ENCODE measurements at regions not wholly inside any gene's neighbourhood (a gene's known extent, or its start where the extent isn't known, plus 50 kb on each side); places are given as distances from the start of the nearest gene placed in this dataset.

GRCh38 chr4:184879271-184879670 is 53.5 kb upstream of the ACSL1 start:
- no peak for DNase-seq

- no peak for DNase-seq
These were observed 56.5 kb upstream of the ACSL1 start for GRCh38 chr4:184882276-184882675.

- DNase-seq, result no peak
These were observed 57.3 kb upstream of the ACSL1 start for GRCh38 chr4:184883024-184883423.

GRCh38 chr4:184884883-184885282 is 59.1 kb upstream of the ACSL1 start:
- no peak for DNase-seq

- DNase-seq, result no peak
These were observed 59.8 kb upstream of the ACSL1 start for GRCh38 chr4:184885602-184886001.

GRCh38 chr4:184887333-184887732 is 61.6 kb upstream of the ACSL1 start:
- no peak for DNase-seq

- DNase-seq, result no peak
These were observed 62.2 kb upstream of the ACSL1 start for GRCh38 chr4:184887947-184888346.

- DNase-seq, result peak; percentile 7 to 36
These were observed 64.0 kb upstream of the ACSL1 start for GRCh38 chr4:184889666-184890335.

- no peak for DNase-seq
These were observed 64.7 kb upstream of the ACSL1 start for GRCh38 chr4:184890499-184890898.

- DNase-seq, result no peak
These were observed 66.1 kb upstream of the ACSL1 start for GRCh38 chr4:184891816-184892397.

GRCh38 chr4:184892999-184893398 is 67.2 kb upstream of the ACSL1 start:
- no peak for DNase-seq

GRCh38 chr4:184893801-184894571 is 68.2 kb upstream of the ACSL1 start:
- no peak for DNase-seq

GRCh38 chr4:184895012-184895695 is 69.4 kb upstream of the ACSL1 start:
- peak; percentile 6 to 24 for DNase-seq

- peak in 1 of 2 donors; percentile 74 for DNase-seq
These were observed 71.3 kb upstream of the ACSL1 start for GRCh38 chr4:184896868-184897715.

GRCh38 chr4:184897895-184898294 is 72.1 kb upstream of the ACSL1 start:
- no peak for DNase-seq

- DNase-seq, result no peak
These were observed 73.0 kb upstream of the ACSL1 start for GRCh38 chr4:184898793-184899192.

GRCh38 chr4:184899261-184900134 is 73.7 kb upstream of the ACSL1 start:
- DNase-seq, result peak in 1 of 2 donors; percentile 58

- no peak for DNase-seq
These were observed 74.4 kb upstream of the ACSL1 start for GRCh38 chr4:184900184-184900583.

GRCh38 chr4:184902550-184902949 is 76.8 kb upstream of the ACSL1 start:
- DNase-seq, result no peak

- DNase-seq, result no peak
These were observed 80.8 kb upstream of the ACSL1 start for GRCh38 chr4:184906480-184907097.

- DNase-seq, result no peak
These were observed 81.4 kb upstream of the ACSL1 start for GRCh38 chr4:184907216-184907615.
